BLaER1 treated with 17β-estradiol and CSF1 and Interleukin-3, amounts not matched to agents 10 nM and 100 nM (cell line): ENCODE measurements at regions not wholly inside any gene's neighbourhood (a gene's known extent, or its start where the extent isn't known, plus 50 kb on each side); places are given as distances from the start of the nearest gene placed in this dataset.
A peak's percentile ranks its signal among the peaks of the same experiment; 100 is the strongest.
"Not testable (repeated sequence)": the region's sequence is repeated elsewhere in the genome, so short reads cannot be mapped to it uniquely, and the experiment has no call there.

Experiments used
- H3K27ac ChIP-seq, 11 experiments: shearing (Covaris generic); formaldehyde crosslinking; 2 replicates each; pipeline ENCODE4 v1.8.1; 2022
- H3K27me3 ChIP-seq, 11 experiments: shearing (Covaris generic); formaldehyde crosslinking; 2 replicates each; pipeline ENCODE4 v1.8.1; 2022
- H3K36me3 ChIP-seq, 11 experiments: shearing (Covaris generic); formaldehyde crosslinking; 2 replicates each; pipeline ENCODE4 v1.8.1; 2022
- H3K4me1 ChIP-seq, 10 experiments: shearing (Covaris generic); formaldehyde crosslinking; 2 replicates each; pipeline ENCODE4 v1.8.1; 2022
- H3K4me2 ChIP-seq, 11 experiments: shearing (Covaris generic); formaldehyde crosslinking; 2 replicates each; pipeline ENCODE4 v1.8.1; 2022
- H3K4me3 ChIP-seq, 10 experiments: shearing (Covaris generic); formaldehyde crosslinking; 2 replicates each; pipeline ENCODE4 v1.8.1; 2022
- H3K9ac ChIP-seq, 11 experiments: shearing (Covaris generic); formaldehyde crosslinking; 2 replicates each; pipeline ENCODE4 v1.8.1; 2022
- H3K9me3 ChIP-seq, 11 experiments: shearing (Covaris generic); formaldehyde crosslinking; replicated peaks in 1 of 11; 2 replicates each; pipeline ENCODE4 v1.8.1; 2022
- H4K20me1 ChIP-seq, 11 experiments: shearing (Covaris generic); formaldehyde crosslinking; 2 replicates each; pipeline ENCODE4 v1.8.1; 2022

- not testable (repeated sequence) for H3K9me3 ChIP-seq, H3K27me3 ChIP-seq
- H4K20me1 ChIP-seq = peaks cover 95 to 100% (median 100%) of the 10 kb centered on the region in 11 experiments
- H3K36me3 ChIP-seq = peaks cover 11 to 64% (median 44%) of the 10 kb centered on the region in 11 experiments; a peak in 19 of 22 replicates
- peaks cover 98 to 100% (median 100%) of the 10 kb centered on the region in 10 experiments for H3K4me1 ChIP-seq
- peak overlapping the region in 1 of 10 experiments; percentile 6; a peak in 1 of 20 replicates for H3K4me3 ChIP-seq
- H3K4me2 ChIP-seq = peak overlapping the region; percentile 79 to 99 (median 95)
- peak overlapping the region in 6 of 11 experiments; percentile 4 to 65 (median 26); a peak in 6 of 22 replicates for H3K27ac ChIP-seq
- H3K9ac ChIP-seq = peak overlapping the region in 6 of 11 experiments; percentile 18 to 62 (median 50); a peak in 8 of 22 replicates
These were observed 90.5 kb upstream of the METTL9 start for GRCh38 chr16:21508661-21509436.

- H3K9me3 ChIP-seq, H3K27me3 ChIP-seq: not testable (repeated sequence)
- Histone ChIP-seq H3K4me2 (peak overlapping the region; percentile 79 to 99 (median 95)), H3K4me3 (peak overlapping the region in 1 of 10 experiments; percentile 9; a peak in 1 of 20 replicates), H4K20me1 (peaks cover 95 to 100% (median 100%) of the 10 kb centered on the region in 11 experiments), H3K36me3 (peaks cover 14 to 69% (median 43%) of the 10 kb centered on the region in 11 experiments; a peak in 19 of 22 replicates), H3K27ac (peak overlapping the region in 6 of 11 experiments; percentile 4 to 78 (median 56); a peak in 3 of 22 replicates), H3K9ac (peak overlapping the region in 6 of 11 experiments; percentile 2 to 60 (median 50); a peak in 8 of 22 replicates), H3K4me1 (peaks cover 98 to 100% (median 100%) of the 10 kb centered on the region in 10 experiments)
These were observed 89.8 kb upstream of the METTL9 start for GRCh38 chr16:21509437-21510086.

GRCh38 chr16:21510869-21511255, 88.5 kb upstream of the METTL9 start:
- H3K4me2 ChIP-seq = peak overlapping the region; percentile 79 to 99 (median 95)

GRCh38 chr16:21511315-21512210, 87.8 kb upstream of the METTL9 start:
- Histone ChIP-seq H3K4me2 (peak overlapping the region; percentile 79 to 99 (median 95)), H4K20me1 (peaks cover 100% of the 10 kb centered on the region in 11 experiments), H3K36me3 (peaks cover 23 to 77% (median 49%) of the 10 kb centered on the region in 11 experiments; a peak in 19 of 22 replicates), H3K4me3 (peak overlapping the region in 5 of 10 experiments; percentile 12 to 57 (median 39); a peak in 6 of 20 replicates), H3K9ac (peak overlapping the region; percentile 0 to 70 (median 46); a peak in 14 of 22 replicates), H3K4me1 (peaks cover 97 to 100% (median 100%) of the 10 kb centered on the region in 10 experiments), H3K27ac (peak overlapping the region in 9 of 11 experiments; percentile 42 to 78 (median 58); a peak in 17 of 22 replicates)
- not testable (repeated sequence) for H3K9me3 ChIP-seq, H3K27me3 ChIP-seq

More at GRCh38 chr16:21510869-21511255, 88.5 kb upstream of the METTL9 start:
- H3K36me3 ChIP-seq = peaks cover 22 to 70% (median 49%) of the 10 kb centered on the region in 11 experiments; a peak in 19 of 22 replicates
- H3K27ac ChIP-seq = peak overlapping the region in 6 of 11 experiments; percentile 23 to 78 (median 60); a peak in 10 of 22 replicates
- H4K20me1 ChIP-seq = peaks cover 100% of the 10 kb centered on the region in 11 experiments
- H3K9me3 ChIP-seq, H3K27me3 ChIP-seq, H3K4me3 ChIP-seq: not testable (repeated sequence)
- peak overlapping the region in 8 of 11 experiments; percentile 2 to 70 (median 52); a peak in 12 of 22 replicates for H3K9ac ChIP-seq
- H3K4me1 ChIP-seq = peaks cover 97 to 100% (median 100%) of the 10 kb centered on the region in 10 experiments

GRCh38 chr16:21512280-21513192, 86.8 kb upstream of the METTL9 start:
- Histone ChIP-seq H4K20me1 (peaks cover 96 to 100% (median 99%) of the 10 kb centered on the region in 11 experiments), H3K4me1 (peaks cover 90 to 99% (median 97%) of the 10 kb centered on the region in 10 experiments), H3K4me3 (peak overlapping the region in 4 of 10 experiments; percentile 12 to 57 (median 34); a peak in 4 of 20 replicates), H3K36me3 (peaks cover 23 to 77% (median 49%) of the 10 kb centered on the region in 11 experiments; a peak in 19 of 22 replicates), H3K4me2 (peak overlapping the region; percentile 79 to 99 (median 95)), H3K27ac (peak overlapping the region in 8 of 11 experiments; percentile 42 to 78 (median 58); a peak in 13 of 22 replicates), H3K9ac (peak overlapping the region in 10 of 11 experiments; percentile 0 to 70 (median 46); a peak in 10 of 22 replicates)
- not testable (repeated sequence) for H3K9me3 ChIP-seq, H3K27me3 ChIP-seq

GRCh38 chr16:21513337-21513741, 86.0 kb upstream of the METTL9 start:
- H3K9ac ChIP-seq = peak overlapping the region in 10 of 11 experiments; percentile 14 to 59 (median 34); a peak in 12 of 22 replicates
- H3K9me3 ChIP-seq, H3K27me3 ChIP-seq: not testable (repeated sequence)
- peaks cover 82 to 97% (median 93%) of the 10 kb centered on the region in 10 experiments for H3K4me1 ChIP-seq
- H3K4me3 ChIP-seq = peak overlapping the region in 5 of 10 experiments; percentile 0 to 30 (median 20); a peak in 5 of 20 replicates
- peak overlapping the region in 3 of 11 experiments; percentile 18 to 78 (median 43); a peak in 4 of 22 replicates for H3K27ac ChIP-seq
- peaks cover 94 to 99% (median 97%) of the 10 kb centered on the region in 11 experiments for H4K20me1 ChIP-seq
- peaks cover 19 to 69% (median 44%) of the 10 kb centered on the region in 11 experiments; a peak in 19 of 22 replicates for H3K36me3 ChIP-seq
- peak overlapping the region; percentile 79 to 99 (median 95) for H3K4me2 ChIP-seq

DNA sequence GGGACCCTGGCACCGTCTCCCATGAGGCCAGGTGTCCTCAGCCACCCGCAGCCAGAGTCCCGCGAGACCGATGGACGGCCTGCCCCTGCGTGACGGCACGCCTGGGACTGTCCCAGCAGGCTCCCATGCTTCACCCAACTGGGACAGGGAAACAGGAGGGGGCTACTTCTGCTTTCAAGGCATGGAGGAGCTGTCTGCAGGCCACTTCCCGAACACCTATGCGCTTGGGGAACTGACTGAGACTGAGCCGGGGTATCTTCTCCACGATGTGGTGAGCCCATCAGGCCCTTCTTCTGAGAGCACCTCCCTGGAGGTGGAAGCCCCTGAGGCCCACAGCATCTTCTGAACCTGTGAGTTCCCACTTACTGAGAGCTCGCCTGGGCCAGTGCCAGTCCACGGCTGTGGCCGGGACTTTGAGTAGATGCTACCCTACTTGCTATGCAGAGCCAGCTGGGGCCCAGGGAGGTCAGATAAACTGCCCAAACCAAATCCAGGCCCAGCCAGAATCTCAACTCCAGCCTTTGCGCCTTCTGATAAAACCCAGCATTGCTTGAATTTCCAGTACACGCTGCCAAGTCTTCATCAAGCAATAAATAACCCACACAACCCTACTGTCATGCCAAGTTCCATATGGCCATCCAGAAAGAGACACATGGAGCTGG, 85.4 kb upstream of the METTL9 start:
- H3K4me3 ChIP-seq = peak overlapping the region in 4 of 10 experiments; percentile 3 to 30 (median 22); a peak in 5 of 20 replicates
- peak overlapping the region; percentile 79 to 99 (median 95) for H3K4me2 ChIP-seq
- H3K4me1 ChIP-seq = peaks cover 76 to 91% (median 87%) of the 10 kb centered on the region in 10 experiments
- peaks cover 88 to 98% (median 97%) of the 10 kb centered on the region in 11 experiments for H4K20me1 ChIP-seq
- H3K27me3 ChIP-seq, H3K9me3 ChIP-seq: not testable (repeated sequence)
- peak overlapping the region in 3 of 11 experiments; percentile 18 to 78 (median 43); a peak in 4 of 22 replicates for H3K27ac ChIP-seq
- H3K36me3 ChIP-seq = peaks cover 17 to 63% (median 42%) of the 10 kb centered on the region in 11 experiments; a peak in 19 of 22 replicates
- H3K9ac ChIP-seq = peak overlapping the region in 9 of 11 experiments; percentile 14 to 59 (median 30); a peak in 8 of 22 replicates

DNA sequence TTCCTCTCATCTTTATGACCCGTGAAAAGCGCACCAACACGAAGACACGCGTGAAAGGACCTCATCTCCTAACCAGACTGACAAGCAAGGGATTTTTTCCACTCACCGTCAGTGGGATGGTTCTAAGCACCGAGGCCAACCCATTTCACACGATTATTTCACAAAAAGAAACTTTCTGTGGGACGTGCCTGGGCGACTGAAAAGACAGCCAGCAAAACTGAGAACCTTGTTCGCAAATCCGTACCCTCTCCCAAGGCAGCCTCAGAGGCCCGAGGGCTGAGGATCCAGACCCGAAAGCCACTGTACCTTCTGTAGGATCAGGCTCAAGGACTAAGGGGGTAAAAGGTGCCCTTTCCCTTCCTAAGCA, 84.9 kb upstream of the METTL9 start:
- H3K27ac ChIP-seq, H3K9me3 ChIP-seq, H3K27me3 ChIP-seq: not testable (repeated sequence)
- Histone ChIP-seq H3K4me3 (peak overlapping the region in 2 of 10 experiments; percentile 3 to 24; a peak in 1 of 20 replicates), H4K20me1 (peaks cover 83 to 98% (median 95%) of the 10 kb centered on the region in 11 experiments), H3K4me1 (peaks cover 71 to 86% (median 82%) of the 10 kb centered on the region in 10 experiments), H3K9ac (peak overlapping the region in 2 of 11 experiments; percentile 20 to 27; a peak in 1 of 22 replicates), H3K4me2 (peak overlapping the region; percentile 79 to 99 (median 95)), H3K36me3 (peaks cover 17 to 58% (median 42%) of the 10 kb centered on the region in 11 experiments; a peak in 19 of 22 replicates)

GRCh38 chr16:21516705-21517040, 82.7 kb upstream of the METTL9 start:
- not testable (repeated sequence) for H3K9me3 ChIP-seq, H3K27me3 ChIP-seq
- peak overlapping the region; percentile 81 to 99 (median 92) for H3K4me2 ChIP-seq
- peak overlapping the region in 7 of 10 experiments; percentile 26 to 54 (median 32); a peak in 9 of 20 replicates for H3K4me3 ChIP-seq
- peaks cover 60 to 80% (median 73%) of the 10 kb centered on the region in 11 experiments for H4K20me1 ChIP-seq
- peak overlapping the region in 6 of 11 experiments; percentile 37 to 58 (median 50); a peak in 7 of 22 replicates for H3K9ac ChIP-seq
- H3K36me3 ChIP-seq = peaks cover 17 to 44% (median 31%) of the 10 kb centered on the region in 11 experiments; a peak in 19 of 22 replicates
- H3K27ac ChIP-seq = peak overlapping the region in 3 of 11 experiments; percentile 47 to 68 (median 52); a peak in 4 of 22 replicates
- H3K4me1 ChIP-seq = peaks cover 48 to 73% (median 65%) of the 10 kb centered on the region in 10 experiments
